ENCODE measurements at regions not wholly inside any gene's neighbourhood (a gene's known extent, or its start where the extent isn't known, plus 50 kb on each side); places are given as distances from the start of the nearest gene placed in this dataset.

GRCh38 chr2:118177318-118177717 is 89.0 kb downstream of the INSIG2 start:
- DNase-seq: no peak

GRCh38 chr2:118176601-118177000 is 88.3 kb downstream of the INSIG2 start:
- DNase-seq: no peak

GRCh38 chr2:118171546-118171945 is 83.3 kb downstream of the INSIG2 start:
- DNase-seq: no peak

GRCh38 chr2:118169359-118170005 is 81.2 kb downstream of the INSIG2 start:
- no peak for DNase-seq

- no peak for DNase-seq
These were observed 80.3 kb downstream of the INSIG2 start for GRCh38 chr2:118168615-118169014.

- DNase-seq: no peak
These were observed 78.8 kb downstream of the INSIG2 start for GRCh38 chr2:118167026-118167425.

- no peak for DNase-seq
These were observed 78.0 kb downstream of the INSIG2 start for GRCh38 chr2:118166242-118166641.

- DNase-seq: no peak
These were observed 77.3 kb downstream of the INSIG2 start for GRCh38 chr2:118165595-118165994.

Measured in NCI-H526 (cell line).